Neural progenitor cell (in vitro differentiated cells): ENCODE measurements at regions not wholly inside any gene's neighbourhood (a gene's known extent, or its start where the extent isn't known, plus 50 kb on each side); places are given as distances from the start of the nearest gene placed in this dataset.
A peak's percentile ranks its signal among the peaks of the same experiment; 100 is the strongest.

Experiments
- DNase-seq: peaks from one replicate; pipeline ENCODE4 v3.0.0-alpha.2; 2016; ENCODE audit warnings: low spot score
- H2AFZ ChIP-seq: fragments of 200-600 bp; sonication (generic); replicated peaks from 2 replicates; pipeline ENCODE4 v1.6.1; 2016; ENCODE audit warnings: antibody characterized with exemption
- H3F3A ChIP-seq: fragments of 200-600 bp; sonication (generic); 2 replicates; pipeline ENCODE4 v1.6.1; 2016; ENCODE audit warnings: antibody characterized with exemption, low read depth
- H3K27ac ChIP-seq: fragments of 200-600 bp; sonication (generic); 2 replicates; pipeline ENCODE4 v1.5.1; 2016; ENCODE audit warnings: mild to moderate bottlenecking
- H3K27me3 ChIP-seq: fragments of 200-600 bp; sonication (generic); 2 replicates; pipeline ENCODE4 v1.6.1; 2016; ENCODE audit warnings: mild to moderate bottlenecking, moderate library complexity
- H3K36me3 ChIP-seq: fragments of 200-600 bp; sonication (generic); 2 replicates; pipeline ENCODE4 v1.5.1; 2016
- H3K4me1 ChIP-seq: fragments of 200-600 bp; sonication (generic); 2 replicates; pipeline ENCODE4 v1.6.1; 2016; ENCODE audit warnings: mixed run types
- H3K4me2 ChIP-seq: fragments of 200-600 bp; sonication (generic); 2 replicates; pipeline ENCODE4 v1.6.1; 2016
- H3K4me3 ChIP-seq: fragments of 200-600 bp; sonication (generic); 2 replicates; pipeline ENCODE4 v1.5.1; 2016
- H3K79me2 ChIP-seq: fragments of 200-600 bp; sonication (generic); 2 replicates; pipeline ENCODE4 v1.6.1; 2016; ENCODE audit warnings: low read depth
- H3K9ac ChIP-seq: fragments of 200-600 bp; sonication (generic); 2 replicates; pipeline ENCODE4 v1.6.1; 2016
- H3K9me3 ChIP-seq: fragments of 200-600 bp; sonication (generic); 2 replicates; pipeline ENCODE4 v1.5.1; 2016; ENCODE audit warnings: low read depth
- H4K20me1 ChIP-seq: fragments of 200-600 bp; sonication (generic); 2 replicates; pipeline ENCODE4 v1.6.1; 2016; ENCODE audit warnings: low read depth
- H3K27ac Mint-ChIP-seq: 3 replicates; pipeline ENCODE4 v1.8.0; 2021; ENCODE audit warnings: mixed read lengths
- H3K27me3 Mint-ChIP-seq: 2 replicates; pipeline ENCODE4 v1.8.0; 2022; ENCODE audit warnings: low read depth, mild to moderate bottlenecking, inconsistent platforms, moderate library complexity, mixed read lengths; ENCODE audit not compliant: insufficient read depth
- H3K36me3 Mint-ChIP-seq: 3 replicates; pipeline ENCODE4 v1.8.0; 2021; ENCODE audit warnings: mixed read lengths
- H3K4me1 Mint-ChIP-seq: 3 replicates; pipeline ENCODE4 v1.8.0; 2021; ENCODE audit warnings: mixed read lengths
- H3K4me3 Mint-ChIP-seq: 3 replicates; pipeline ENCODE4 v1.8.0; 2021; ENCODE audit warnings: mild to moderate bottlenecking, moderate library complexity, mixed read lengths
- H3K9me3 Mint-ChIP-seq: 3 replicates; pipeline ENCODE4 v1.8.0; 2020; ENCODE audit warnings: mixed read lengths
- CTCF ChIP-seq: fragments of 200-600 bp; sonication (generic); IDR thresholded peaks from 2 replicates; pipeline ENCODE4 v1.5.1; 2017; ENCODE audit warnings: antibody characterized with exemption, mild to moderate bottlenecking
- EZH2 ChIP-seq: fragments of 200-600 bp; sonication (generic); IDR thresholded peaks from 2 replicates; pipeline ENCODE4 v1.6.1; 2017; ENCODE audit warnings: antibody characterized with exemption, mild to moderate bottlenecking, moderate library complexity
- EZH2phosphoT487 ChIP-seq: fragments of 200-600 bp; sonication (generic); IDR thresholded peaks from 2 replicates; pipeline ENCODE4 v1.6.1; 2017; ENCODE audit warnings: antibody characterized with exemption

- no peaks in the 10 kb centered on the region for H3K36me3 Mint-ChIP-seq
- Histone ChIP-seq H3K79me2 (no peaks in the 10 kb centered on the region), H3F3A (no peaks in the 10 kb centered on the region), H3K9ac (no peak overlapping the region), H3K9me3 (peaks cover 8% of the 10 kb centered on the region), H3K27me3 (no peaks in the 10 kb centered on the region), H3K36me3 (no peaks in the 10 kb centered on the region), H3K27ac (no peak overlapping the region), H3K4me1 (no peaks in the 10 kb centered on the region), H3K4me3 (no peak overlapping the region), H2AFZ (no peak overlapping the region), H3K4me2 (no peak overlapping the region), H4K20me1 (no peaks in the 10 kb centered on the region)
- H3K4me1 Mint-ChIP-seq: peaks cover 9% of the 10 kb centered on the region
- peaks cover 2% of the 10 kb centered on the region for H3K27me3 Mint-ChIP-seq
- DNase-seq: no peak
- no peaks in the 10 kb centered on the region for H3K9me3 Mint-ChIP-seq
- H3K4me3 Mint-ChIP-seq: no peak overlapping the region
- no peak for TF ChIP-seq EZH2
- no peak for TF ChIP-seq CTCF
- TF ChIP-seq EZH2phosphoT487: no peak
- no peak overlapping the region for H3K27ac Mint-ChIP-seq
Observed at GRCh38 chr1:50275566-50275965, 147.7 kb downstream of the DMRTA2 start.

GRCh38 chr1:50272912-50273311, 150.3 kb downstream of the DMRTA2 start:
- H3K27me3 Mint-ChIP-seq: peaks cover 2% of the 10 kb centered on the region
- Histone ChIP-seq H3F3A (no peaks in the 10 kb centered on the region), H3K9me3 (peaks cover 12% of the 10 kb centered on the region), H3K9ac (no peak overlapping the region), H3K79me2 (no peaks in the 10 kb centered on the region), H3K4me2 (no peak overlapping the region), H2AFZ (no peak overlapping the region), H3K36me3 (no peaks in the 10 kb centered on the region), H4K20me1 (no peaks in the 10 kb centered on the region), H3K4me1 (no peaks in the 10 kb centered on the region), H3K4me3 (no peak overlapping the region), H3K27ac (no peak overlapping the region), H3K27me3 (no peaks in the 10 kb centered on the region)
- H3K9me3 Mint-ChIP-seq: no peaks in the 10 kb centered on the region
- TF ChIP-seq EZH2phosphoT487: no peak
- TF ChIP-seq CTCF: no peak
- TF ChIP-seq EZH2: no peak
- no peaks in the 10 kb centered on the region for H3K36me3 Mint-ChIP-seq
- peaks cover 9% of the 10 kb centered on the region for H3K4me1 Mint-ChIP-seq
- H3K4me3 Mint-ChIP-seq: no peak overlapping the region
- H3K27ac Mint-ChIP-seq: no peak overlapping the region
- DNase-seq: no peak

GRCh38 chr1:50271968-50272578, 151.2 kb downstream of the DMRTA2 start:
- no peak overlapping the region for H2AFZ ChIP-seq

More at GRCh38 chr1:50271968-50272578, 151.2 kb downstream of the DMRTA2 start:
- no peaks in the 10 kb centered on the region for H3K9me3 Mint-ChIP-seq
- H3K9ac ChIP-seq: no peak overlapping the region
- peaks cover 12% of the 10 kb centered on the region for H3K9me3 ChIP-seq
- peak; percentile 13 for DNase-seq
- H3K4me2 ChIP-seq: no peak overlapping the region
- H3K27ac Mint-ChIP-seq: no peak overlapping the region
- H3K27me3 ChIP-seq: no peaks in the 10 kb centered on the region
- no peaks in the 10 kb centered on the region for H3F3A ChIP-seq
- no peaks in the 10 kb centered on the region for H3K36me3 ChIP-seq
- peaks cover 9% of the 10 kb centered on the region for H3K4me1 Mint-ChIP-seq
- H3K79me2 ChIP-seq: no peaks in the 10 kb centered on the region
- H3K4me3 ChIP-seq: no peak overlapping the region
- H3K4me3 Mint-ChIP-seq: no peak overlapping the region
- no peaks in the 10 kb centered on the region for H4K20me1 ChIP-seq
- peaks cover 2% of the 10 kb centered on the region for H3K27me3 Mint-ChIP-seq
- no peaks in the 10 kb centered on the region for H3K4me1 ChIP-seq
- TF ChIP-seq EZH2phosphoT487 (no peak), CTCF (peak; percentile 43), EZH2 (no peak)
- no peaks in the 10 kb centered on the region for H3K36me3 Mint-ChIP-seq
- no peak overlapping the region for H3K27ac ChIP-seq
